PFSK-1 (cell line): ENCODE measurements at regions not wholly inside any gene's neighbourhood (a gene's known extent, or its start where the extent isn't known, plus 50 kb on each side); places are given as distances from the start of the nearest gene placed in this dataset.

ENCODE experiments used
- FOXP2 ChIP-seq: optimal IDR thresholded peaks from 2 replicates; pipeline ENCODE3; 2011; ENCODE audit warnings: borderline replicate concordance, control low read depth, inconsistent platforms; ENCODE audit not compliant: insufficient read depth; ENCODE audit errors: extremely low read length, extremely low read depth
- POLR2AphosphoS5 ChIP-seq: IDR thresholded peaks from 2 replicates; pipeline ENCODE4 v1.6.1; 2012; ENCODE audit warnings: low read depth, mild to moderate bottlenecking, control low read depth, low read length, moderate library complexity
- REST ChIP-seq, 2 experiments: IDR thresholded peaks; 2 replicates each; pipeline versions ENCODE4 v1.6.1 to v1.8.0; 2011 to 2012; ENCODE audit warnings: low read depth in 2 of 2, low read length in 2 of 2, control low read depth in 1 of 2, inconsistent platforms in 1 of 2, mild to moderate bottlenecking in 1 of 2, moderate library complexity in 1 of 2; ENCODE audit not compliant: insufficient read depth in 1 of 2
- SIN3A ChIP-seq: IDR thresholded peaks from 2 replicates; pipeline ENCODE4 v1.6.1; 2012; ENCODE audit warnings: mild to moderate bottlenecking, low read length, moderate library complexity, borderline replicate concordance; ENCODE audit not compliant: insufficient read depth
- TAF1 ChIP-seq: IDR thresholded peaks from 2 replicates; pipeline ENCODE4 v1.6.1; 2012; ENCODE audit warnings: low read length, control low read depth, borderline replicate concordance; ENCODE audit not compliant: insufficient read depth

- no peak for TF ChIP-seq REST (IDR thresholded peaks at IDR 0.05; ENCODE audit: insufficient read depth in 1 of 2, low read depth in 2 of 2, low read length in 2 of 2)
- TF ChIP-seq FOXP2 = no peak
- no peak for TF ChIP-seq SIN3A
- no peak for TF ChIP-seq TAF1
- TF ChIP-seq POLR2AphosphoS5 = no peak
Measured at GRCh38 chr6:5899216-5900045, 107.3 kb downstream of the NRN1 start.

GRCh38 chr6:5898563-5898962 is 108.2 kb downstream of the NRN1 start:
- TF ChIP-seq REST (IDR thresholded peaks at IDR 0.05; ENCODE audit: insufficient read depth in 1 of 2, low read depth in 2 of 2, low read length in 2 of 2) (no peak), POLR2AphosphoS5 (no peak), TAF1 (no peak), SIN3A (no peak), FOXP2 (no peak)

- TF ChIP-seq SIN3A (no peak), REST (IDR thresholded peaks at IDR 0.05; ENCODE audit: insufficient read depth in 1 of 2, low read depth in 2 of 2, low read length in 2 of 2) (no peak), FOXP2 (no peak), TAF1 (no peak), POLR2AphosphoS5 (no peak)
Measured at GRCh38 chr6:5898102-5898501, 108.6 kb downstream of the NRN1 start.

GRCh38 chr6:5896476-5897200 is 110.1 kb downstream of the NRN1 start:
- TF ChIP-seq TAF1 = no peak
- TF ChIP-seq REST (IDR thresholded peaks at IDR 0.05; ENCODE audit: insufficient read depth in 1 of 2, low read depth in 2 of 2, low read length in 2 of 2) = no peak
- TF ChIP-seq POLR2AphosphoS5 = no peak
- TF ChIP-seq SIN3A = no peak
- no peak for TF ChIP-seq FOXP2
